ENCODE measurements at regions not wholly inside any gene's neighbourhood (a gene's known extent, or its start where the extent isn't known, plus 50 kb on each side); places are given as distances from the start of the nearest gene placed in this dataset.

DNA sequence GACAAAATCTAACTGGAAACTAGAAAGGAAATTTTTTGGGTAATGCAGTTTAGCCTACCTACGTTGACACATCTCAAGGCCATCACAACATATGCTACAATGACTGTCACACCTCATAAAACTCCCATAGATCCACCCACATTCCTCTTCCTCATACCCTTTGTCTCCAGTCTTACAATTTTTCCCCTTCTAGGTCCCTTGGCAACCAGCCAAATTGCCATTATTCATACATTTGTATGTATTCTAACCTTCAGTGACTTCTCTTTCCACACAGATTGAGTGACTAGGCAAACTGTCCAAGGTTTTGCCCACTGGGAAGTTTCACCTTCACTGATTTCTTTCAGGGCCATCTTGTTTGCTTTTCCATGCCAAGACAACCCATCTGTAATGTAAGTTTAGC, 100.5 kb upstream of the TPK1 start:
- TF ChIP-seq EP300 (IDR thresholded peaks at IDR 0.05): no peak
- TF ChIP-seq POLR2A (IDR thresholded peaks at IDR 0.05): no peak

Measured in sigmoid colon (tissue), 4 donors.